ENCODE measurements at regions not wholly inside any gene's neighbourhood (a gene's known extent, or its start where the extent isn't known, plus 50 kb on each side); places are given as distances from the start of the nearest gene placed in this dataset.

DNA sequence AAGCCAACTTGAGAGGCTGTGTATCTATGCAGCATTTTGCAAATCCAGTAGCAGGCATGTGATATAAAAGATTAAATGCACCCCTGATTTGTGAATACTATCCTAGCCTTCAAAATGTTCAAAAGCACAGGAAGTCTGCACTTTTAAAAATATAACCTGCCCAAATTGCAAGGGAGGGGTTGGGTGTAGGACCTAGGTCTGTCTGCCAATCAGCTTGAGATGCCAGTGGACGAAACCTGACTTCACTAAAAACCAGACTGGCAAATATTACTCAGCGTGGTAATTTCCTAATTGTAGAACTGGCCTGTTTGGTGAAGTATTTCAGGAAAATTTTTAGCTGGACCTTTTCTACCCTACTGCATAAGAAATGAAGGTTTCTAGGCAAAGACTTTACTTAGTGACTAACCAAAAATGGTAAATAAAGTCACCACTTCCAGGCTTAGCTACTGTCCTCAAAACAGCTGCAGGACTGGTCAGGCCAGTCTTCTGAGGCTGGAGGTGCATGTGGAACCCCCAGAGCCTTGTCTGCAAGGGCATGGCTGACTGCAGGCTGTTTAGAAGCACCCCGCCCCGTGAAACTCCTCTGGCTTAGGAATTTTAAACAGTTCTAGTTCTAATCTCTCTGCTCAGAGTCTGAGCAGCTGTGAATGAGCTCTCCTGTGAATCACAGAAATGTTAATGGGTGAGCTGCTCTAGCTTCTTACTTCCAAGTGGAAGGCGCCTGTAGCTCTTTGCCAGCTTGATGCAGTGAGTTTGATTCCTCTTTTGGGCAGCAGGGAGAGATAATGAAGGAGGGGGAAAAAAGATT is 104.4 kb upstream of the ESR1 start:
- no peak for DNase-seq

- DNase-seq, result no peak
Observed at GRCh38 chr6:151704383-151704782, 103.1 kb upstream of the ESR1 start.

DNA sequence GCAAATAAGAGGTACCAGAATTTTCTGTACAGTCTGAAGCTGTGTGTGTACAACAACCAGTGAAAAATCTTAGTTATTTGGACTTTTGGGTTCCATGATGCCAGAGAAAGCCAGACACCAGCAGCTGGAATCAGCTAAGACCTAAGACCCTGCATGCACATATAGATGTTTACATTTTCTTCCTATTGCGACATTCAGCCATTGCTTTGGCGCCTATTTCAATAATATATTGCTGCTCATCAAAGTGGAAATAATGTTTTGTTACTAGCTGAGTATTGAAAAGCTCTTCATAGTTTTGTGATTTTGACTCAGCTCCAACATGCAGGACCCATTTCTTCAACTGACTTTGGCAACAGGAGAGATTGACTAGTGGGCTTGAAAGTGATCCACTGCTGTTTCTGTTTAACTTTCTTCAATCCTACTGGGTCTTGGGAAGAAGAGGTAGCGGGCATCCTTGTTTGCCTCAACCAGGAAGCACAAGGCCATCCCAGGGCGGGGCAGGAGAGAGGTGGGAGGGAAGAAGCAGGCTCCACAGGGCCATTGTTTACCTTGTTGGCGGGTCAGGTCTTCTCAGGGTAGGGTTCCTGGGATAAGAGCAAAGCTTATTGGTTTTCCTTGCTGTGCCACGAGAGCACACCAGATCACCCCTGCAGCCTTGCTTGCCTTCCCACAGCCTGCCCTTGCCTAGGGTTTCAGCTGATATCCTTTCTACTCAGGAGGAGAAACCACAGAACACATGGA is 101.3 kb upstream of the ESR1 start:
- DNase-seq, result no peak

- DNase-seq, result no peak
Observed at GRCh38 chr6:151709329-151709728, 98.2 kb upstream of the ESR1 start.

DNA sequence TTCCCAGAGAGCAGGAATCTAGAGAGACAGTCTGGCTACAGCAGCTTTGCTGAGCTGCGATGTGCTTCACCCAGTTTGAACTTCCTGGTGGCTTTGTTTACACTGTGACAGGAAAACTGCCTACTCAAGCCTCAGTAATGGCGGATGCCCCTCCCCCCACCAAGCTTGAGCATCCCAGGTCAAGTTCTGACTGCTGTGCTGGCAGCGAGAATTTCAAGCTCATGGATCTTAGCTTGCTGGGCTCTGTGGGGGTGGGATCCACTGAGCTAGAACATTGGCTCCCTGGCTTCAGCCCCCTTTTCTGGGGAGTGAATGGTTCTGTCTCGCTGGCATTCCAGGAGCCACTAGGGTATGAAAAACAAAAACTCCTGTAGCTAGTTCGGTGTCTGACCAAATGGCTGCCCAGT is 91.0 kb upstream of the ESR1 start:
- no peak for DNase-seq

DNA sequence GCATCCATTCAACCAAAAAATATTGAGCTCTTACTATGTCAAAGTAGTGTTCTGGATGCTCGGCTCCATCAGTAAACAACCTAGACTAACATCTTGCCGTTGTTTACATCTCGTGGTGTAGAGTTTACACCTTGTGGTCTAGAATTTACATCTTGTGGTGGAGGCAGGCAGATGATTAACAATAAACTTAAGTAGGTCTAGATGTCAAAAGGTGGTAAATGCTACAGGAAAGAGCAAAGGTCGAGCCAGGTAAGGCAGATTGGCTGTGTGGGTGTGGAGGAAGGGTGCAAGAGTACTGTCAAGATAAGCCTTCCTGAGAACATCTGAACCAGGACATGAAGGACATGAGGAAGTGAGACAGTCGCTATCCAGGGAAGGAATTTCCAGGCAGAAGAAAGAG is 88.4 kb upstream of the ESR1 start:
- DNase-seq, result no peak

DNA sequence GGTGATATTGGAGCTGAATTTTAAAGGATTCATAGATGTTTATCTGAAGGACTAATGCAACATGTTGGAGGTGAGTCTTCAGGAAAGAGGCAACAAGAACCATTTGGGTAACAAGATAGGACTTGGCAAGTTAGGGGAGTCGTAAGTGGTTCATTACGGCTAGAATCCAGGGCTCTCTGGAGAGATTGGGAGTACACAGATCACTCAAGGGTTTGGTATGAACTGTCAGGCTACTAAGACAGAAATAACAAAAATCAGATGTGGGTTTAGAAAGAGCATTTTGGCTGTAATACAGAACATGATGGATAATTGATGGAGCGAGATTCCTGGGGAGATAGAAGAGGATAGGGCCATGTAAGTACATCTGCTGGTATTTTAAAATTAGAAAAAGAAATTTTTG is 86.3 kb upstream of the ESR1 start:
- no peak for DNase-seq

- DNase-seq, result no peak
Observed at GRCh38 chr6:151721671-151722070, 85.8 kb upstream of the ESR1 start.

DNA sequence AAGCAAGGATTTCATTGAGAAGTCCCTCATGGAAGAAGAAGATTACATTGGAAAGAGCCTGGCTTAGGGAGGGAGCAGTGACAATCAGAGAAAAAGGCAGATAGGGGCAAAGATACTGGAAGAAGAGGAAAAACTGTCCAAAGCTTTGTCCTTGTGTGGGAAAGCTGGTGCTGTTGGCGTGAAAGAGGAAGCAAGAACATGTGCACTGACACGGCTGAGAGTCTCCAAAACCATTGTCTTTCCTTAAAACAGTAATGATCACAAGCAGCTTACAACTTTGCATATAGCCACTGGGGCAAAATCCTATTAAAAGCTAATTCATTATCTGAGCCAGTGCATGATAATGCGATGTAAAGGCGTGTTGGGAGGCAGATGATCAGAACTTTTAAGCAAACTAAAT is 85.1 kb upstream of the ESR1 start:
- no peak for DNase-seq

- DNase-seq, result no peak
Observed at GRCh38 chr6:151723152-151723551, 84.3 kb upstream of the ESR1 start.

DNA sequence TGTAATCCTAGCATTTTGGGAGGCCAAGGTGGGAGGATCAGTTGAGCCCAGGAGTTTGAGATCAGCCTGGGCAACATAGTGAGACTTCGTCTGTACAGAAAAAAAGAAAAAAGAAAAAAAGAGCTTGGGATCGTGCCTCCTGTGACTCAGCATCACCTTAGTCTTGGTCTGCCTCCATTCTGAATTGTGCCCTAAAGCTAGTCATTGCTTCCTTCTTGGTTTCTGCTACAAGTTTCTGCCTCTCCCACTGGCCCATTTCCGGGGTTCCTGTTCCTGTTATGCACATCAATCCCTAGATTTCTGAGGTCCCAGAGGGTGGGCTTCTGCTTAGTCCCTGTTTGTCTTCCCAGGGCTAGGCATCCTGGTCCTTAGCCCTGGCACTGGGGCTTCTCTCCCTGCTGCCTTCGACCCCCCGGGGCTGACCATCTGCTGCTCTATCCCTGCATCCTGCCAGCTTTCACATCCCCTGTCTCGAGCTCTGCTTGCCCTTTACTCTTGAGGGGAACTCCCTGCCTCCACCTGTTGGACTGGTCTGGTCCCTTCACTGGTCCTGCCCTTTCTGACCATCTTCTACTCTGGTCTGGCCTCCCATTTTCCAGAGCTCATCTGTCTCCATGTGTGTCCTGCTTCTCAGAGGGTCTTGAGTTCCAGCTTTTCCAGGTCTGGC is 77.5 kb upstream of the ESR1 start:
- DNase-seq, result no peak

DNA sequence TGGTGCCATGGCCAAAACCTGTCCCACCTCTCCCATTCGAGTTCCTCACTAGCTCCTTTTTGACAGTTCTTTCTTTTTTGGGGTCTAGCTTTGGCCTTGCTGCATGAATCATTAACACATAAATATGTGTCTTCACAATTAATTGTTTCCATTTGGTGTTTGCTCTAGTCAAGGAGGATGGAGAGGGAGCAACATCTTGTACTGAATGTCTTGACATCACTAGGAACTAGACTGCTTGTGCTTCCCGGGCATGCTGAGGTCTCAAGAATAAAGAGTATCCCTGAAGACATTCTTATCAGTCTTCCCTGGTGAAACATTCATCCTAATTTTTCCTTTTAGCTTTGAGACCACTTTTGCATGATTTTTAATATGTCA is 77.0 kb upstream of the ESR1 start:
- DNase-seq, result no peak

DNA sequence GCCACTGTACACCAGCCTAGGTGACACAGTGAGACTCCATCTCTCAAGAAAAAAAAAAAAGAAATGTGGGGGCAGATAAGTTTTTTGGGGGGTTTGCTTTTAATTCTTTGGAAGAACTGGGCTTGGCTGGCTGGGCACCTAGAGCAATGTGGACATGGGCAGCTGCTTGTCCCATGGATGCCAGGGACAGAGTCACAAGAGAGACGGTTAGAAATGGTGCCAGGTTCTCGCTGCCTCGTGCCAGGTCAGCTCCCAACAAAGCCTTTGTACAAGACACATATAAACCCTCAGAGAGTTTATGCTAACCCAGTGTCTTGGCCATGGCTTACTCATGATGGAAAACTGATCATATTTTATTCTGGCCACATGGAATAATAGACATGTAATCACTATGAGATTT is 76.2 kb upstream of the ESR1 start:
- no peak for DNase-seq

DNA sequence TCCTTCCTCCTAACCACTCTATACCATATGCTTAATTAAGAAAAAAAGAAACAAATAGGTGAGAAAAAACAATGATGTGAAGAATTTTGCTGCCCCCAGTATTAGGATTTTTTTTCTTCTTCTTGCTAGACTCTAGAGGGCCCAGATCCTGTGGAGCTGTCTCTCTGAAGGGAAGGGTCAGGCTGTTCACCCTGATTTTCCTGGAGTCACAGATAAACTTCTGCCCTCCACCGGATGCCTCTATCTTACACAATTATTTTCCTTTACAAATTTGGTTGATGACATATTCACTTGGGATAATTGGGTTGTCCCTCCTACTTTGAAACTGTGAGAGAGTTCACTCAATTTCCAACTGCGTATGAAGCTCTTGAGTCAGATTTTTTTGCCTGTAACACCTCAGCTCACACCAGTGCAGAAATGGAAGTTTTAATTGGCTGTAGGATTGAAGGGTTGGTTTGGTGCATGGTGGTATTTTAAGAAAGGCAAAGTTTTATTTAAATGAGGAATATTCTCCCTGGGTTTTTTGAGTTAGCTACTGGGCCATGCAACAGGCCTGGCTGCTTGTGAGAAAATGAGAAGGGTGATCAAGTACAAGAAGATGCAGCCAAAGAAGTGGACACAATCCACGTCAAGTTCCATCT is 73.7 kb upstream of the ESR1 start:
- no peak for DNase-seq

DNA sequence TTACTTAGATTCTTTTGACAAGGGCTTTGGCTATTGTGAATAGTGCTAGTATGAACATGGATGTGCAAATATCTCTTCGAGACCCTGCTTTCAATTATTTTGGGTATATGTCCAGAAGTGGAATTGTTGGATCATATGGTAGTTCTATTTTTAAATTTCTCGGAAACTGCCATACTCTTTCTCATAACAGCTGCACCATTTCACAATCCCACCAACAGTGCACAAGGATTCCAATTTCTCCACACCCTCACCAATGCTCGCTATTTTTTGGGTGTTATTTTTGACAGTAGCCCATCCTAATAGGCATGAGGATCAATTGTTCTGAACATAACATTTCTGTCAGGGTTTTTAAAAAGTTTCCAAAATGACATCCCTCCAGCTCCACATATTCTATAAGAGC is 69.2 kb upstream of the ESR1 start:
- DNase-seq, result no peak

DNA sequence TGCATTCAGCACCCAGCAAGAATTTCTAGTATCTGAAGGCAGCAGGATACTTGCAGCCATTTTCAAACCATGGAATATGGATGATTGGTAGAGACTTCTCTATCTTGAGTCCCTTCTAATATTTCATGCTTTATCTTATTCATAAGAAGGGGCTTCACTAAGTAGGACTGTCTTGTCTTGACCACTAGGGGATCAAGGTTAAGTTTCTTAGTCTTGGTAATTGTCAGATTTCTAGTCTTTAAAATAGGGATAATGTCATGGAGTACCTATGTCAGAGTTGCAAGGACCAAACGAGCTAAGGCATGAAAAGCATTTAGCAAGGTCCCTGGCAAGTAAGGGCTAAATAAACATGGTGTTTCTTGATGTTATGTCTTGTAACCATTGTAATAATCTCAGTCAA is 68.5 kb upstream of the ESR1 start:
- no peak for DNase-seq

GRCh38 chr6:151740820-151741219 is 66.7 kb upstream of the ESR1 start:
- no peak for DNase-seq

- DNase-seq, result no peak
Observed at GRCh38 chr6:151747896-151748295, 59.6 kb upstream of the ESR1 start.

DNA sequence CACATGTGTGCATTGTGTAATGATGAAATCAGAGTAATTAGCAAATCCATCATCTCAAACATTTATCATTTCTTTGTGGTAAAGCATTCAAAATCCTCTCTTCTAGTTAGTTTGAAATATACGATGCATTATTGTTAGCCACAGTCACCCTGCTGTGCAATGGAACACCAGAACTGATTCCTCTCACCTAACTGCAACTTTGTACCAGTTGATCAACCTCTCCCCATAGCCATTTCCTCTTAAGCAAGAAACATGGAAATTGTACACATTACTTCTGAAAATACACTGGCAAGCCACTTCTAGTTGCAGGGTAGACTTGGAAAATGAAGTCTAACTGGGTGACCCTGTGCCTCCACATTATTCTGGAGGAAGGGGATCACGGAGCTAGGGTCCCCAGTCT is 58.1 kb upstream of the ESR1 start:
- no peak for DNase-seq

DNA sequence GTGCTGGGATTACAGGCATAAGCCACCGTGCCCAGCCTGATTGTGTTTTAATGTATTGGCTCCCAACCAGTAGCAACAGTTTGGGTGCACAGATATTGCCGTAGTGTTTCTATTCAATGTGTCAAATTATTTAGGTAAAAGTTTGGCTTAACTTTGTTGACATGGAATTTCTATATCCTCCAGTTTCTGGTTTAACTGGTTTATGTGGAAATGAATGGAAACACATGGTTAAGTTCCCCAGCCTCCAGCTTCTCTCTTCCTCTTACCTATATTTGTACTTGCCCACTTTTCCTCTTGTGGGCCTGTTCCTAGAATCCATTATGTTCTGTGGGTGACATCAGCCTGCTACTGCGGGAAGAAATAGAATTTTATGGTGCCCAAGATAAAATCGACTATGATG is 53.9 kb upstream of the ESR1 start:
- no peak for DNase-seq

GRCh38 chr6:151757506-151757955 is 50.0 kb upstream of the ESR1 start:
- DNase-seq, result no peak

Measured in activated CD8-positive, alpha-beta memory T cell treated with anti-CD3 and anti-CD28 coated beads for 24 hours (primary cell).